OCI-LY7 (cell line): ENCODE measurements at regions not wholly inside any gene's neighbourhood (a gene's known extent, or its start where the extent isn't known, plus 50 kb on each side); places are given as distances from the start of the nearest gene placed in this dataset.

Experiments
- EZH2phosphoT487 ChIP-seq: fragments of 200-600 bp; sonication (generic); IDR thresholded peaks from 2 replicates; pipeline ENCODE4 v1.6.1; 2018; ENCODE audit warnings: low read depth, borderline replicate concordance, mild to moderate bottlenecking, mixed run types, antibody characterized with exemption, low read length, moderate library complexity, mixed read lengths
- TF ChIP-seq, protein P1 (sequence below): fragments of 200-600 bp; sonication (generic); conservative IDR thresholded peaks from 2 replicates; pipeline ENCODE4 v1.5.1; 2014; ENCODE audit warnings: mild to moderate bottlenecking, antibody characterized with exemption, low read length, moderate library complexity, mixed read lengths

DNA sequence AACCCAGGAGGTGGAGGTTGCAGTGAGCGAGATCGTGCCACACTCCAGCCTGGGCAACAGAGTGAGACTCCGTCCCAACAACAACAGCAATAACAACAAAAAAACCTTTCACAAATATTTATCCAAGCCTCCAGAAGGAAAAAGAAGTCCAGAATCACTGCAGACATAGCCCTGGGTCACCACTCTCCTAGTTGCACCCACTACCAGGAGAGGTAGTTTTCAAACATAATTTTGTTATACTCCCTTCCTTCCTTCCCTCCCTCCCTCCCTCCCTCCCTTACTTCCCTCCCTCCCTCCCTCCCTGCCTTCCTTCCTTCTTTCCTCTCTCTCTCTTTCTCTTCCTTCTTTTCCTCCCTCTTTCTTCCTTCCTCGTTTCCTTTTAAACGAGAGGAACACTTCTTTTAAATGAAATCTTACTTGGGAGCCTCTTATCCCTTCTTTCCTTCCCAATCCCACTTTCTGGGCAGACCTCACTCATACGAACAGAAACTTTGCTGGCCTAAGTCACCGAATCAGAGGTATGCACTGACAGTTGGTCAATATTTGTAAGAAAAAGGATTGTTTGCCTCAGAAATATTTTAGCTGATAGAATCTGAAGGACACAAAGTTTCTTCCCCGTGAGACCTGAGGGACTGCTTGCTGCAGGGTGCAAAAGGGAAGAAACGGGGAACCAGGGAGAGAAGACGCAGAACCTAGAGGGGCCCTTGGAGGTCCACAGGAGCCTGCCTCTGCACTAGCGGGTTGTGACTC is 88.1 kb upstream of the AGAP1 start:
- TF ChIP-seq, protein P1, sequence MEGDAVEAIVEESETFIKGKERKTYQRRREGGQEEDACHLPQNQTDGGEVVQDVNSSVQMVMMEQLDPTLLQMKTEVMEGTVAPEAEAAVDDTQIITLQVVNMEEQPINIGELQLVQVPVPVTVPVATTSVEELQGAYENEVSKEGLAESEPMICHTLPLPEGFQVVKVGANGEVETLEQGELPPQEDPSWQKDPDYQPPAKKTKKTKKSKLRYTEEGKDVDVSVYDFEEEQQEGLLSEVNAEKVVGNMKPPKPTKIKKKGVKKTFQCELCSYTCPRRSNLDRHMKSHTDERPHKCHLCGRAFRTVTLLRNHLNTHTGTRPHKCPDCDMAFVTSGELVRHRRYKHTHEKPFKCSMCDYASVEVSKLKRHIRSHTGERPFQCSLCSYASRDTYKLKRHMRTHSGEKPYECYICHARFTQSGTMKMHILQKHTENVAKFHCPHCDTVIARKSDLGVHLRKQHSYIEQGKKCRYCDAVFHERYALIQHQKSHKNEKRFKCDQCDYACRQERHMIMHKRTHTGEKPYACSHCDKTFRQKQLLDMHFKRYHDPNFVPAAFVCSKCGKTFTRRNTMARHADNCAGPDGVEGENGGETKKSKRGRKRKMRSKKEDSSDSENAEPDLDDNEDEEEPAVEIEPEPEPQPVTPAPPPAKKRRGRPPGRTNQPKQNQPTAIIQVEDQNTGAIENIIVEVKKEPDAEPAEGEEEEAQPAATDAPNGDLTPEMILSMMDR, result no peak
- no peak for TF ChIP-seq EZH2phosphoT487
